LNCAP (cell line): ENCODE measurements at regions not wholly inside any gene's neighbourhood (a gene's known extent, or its start where the extent isn't known, plus 50 kb on each side); places are given as distances from the start of the nearest gene placed in this dataset.

Experiments
- TF ChIP-seq, protein P1 (sequence below): fragments of 450-650 bp; IDR thresholded peaks from 2 replicates; pipeline ENCODE4 v1.5.1; 2017; ENCODE audit warnings: mild to moderate bottlenecking

DNA sequence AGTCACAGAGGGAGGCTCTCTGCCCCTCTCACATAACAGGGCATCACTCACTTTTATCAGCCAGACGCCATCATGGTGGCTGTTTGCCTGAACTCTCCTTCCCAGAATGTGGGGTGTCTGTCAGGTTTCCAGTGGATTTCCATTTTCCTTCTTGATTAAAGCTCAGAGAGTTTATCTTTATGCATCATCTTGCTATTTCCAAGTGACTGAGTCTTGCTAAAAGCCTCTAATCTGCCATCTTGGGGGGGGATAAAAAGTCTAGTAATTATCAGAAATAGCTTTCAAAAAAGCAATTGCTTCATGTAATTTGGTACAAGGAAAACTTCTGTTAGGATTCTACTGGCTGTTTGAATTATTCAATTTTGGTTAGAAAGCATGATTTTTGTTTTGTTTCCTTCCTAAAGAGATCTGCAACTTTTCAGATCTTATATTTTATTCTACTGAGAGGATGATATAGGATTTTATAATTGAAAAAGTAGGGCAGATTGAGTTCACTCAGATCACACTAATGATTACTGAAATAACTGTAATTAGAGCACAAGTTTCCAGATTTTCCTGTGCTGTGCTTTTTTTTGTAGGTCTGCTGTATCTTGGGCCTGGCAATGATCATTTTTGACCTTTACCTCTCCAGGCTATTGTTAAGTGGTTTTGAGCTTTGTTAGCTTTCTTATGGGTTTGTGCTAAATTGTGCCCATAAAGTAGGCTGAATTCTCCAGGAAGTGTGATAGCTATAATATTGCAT, 661.5 kb downstream of the TLE4 start:
- TF ChIP-seq, protein P1, sequence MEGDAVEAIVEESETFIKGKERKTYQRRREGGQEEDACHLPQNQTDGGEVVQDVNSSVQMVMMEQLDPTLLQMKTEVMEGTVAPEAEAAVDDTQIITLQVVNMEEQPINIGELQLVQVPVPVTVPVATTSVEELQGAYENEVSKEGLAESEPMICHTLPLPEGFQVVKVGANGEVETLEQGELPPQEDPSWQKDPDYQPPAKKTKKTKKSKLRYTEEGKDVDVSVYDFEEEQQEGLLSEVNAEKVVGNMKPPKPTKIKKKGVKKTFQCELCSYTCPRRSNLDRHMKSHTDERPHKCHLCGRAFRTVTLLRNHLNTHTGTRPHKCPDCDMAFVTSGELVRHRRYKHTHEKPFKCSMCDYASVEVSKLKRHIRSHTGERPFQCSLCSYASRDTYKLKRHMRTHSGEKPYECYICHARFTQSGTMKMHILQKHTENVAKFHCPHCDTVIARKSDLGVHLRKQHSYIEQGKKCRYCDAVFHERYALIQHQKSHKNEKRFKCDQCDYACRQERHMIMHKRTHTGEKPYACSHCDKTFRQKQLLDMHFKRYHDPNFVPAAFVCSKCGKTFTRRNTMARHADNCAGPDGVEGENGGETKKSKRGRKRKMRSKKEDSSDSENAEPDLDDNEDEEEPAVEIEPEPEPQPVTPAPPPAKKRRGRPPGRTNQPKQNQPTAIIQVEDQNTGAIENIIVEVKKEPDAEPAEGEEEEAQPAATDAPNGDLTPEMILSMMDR: no peak

- TF ChIP-seq, protein P1: no peak
Observed at GRCh38 chr9:80231318-80232236, 659.8 kb downstream of the TLE4 start.

DNA sequence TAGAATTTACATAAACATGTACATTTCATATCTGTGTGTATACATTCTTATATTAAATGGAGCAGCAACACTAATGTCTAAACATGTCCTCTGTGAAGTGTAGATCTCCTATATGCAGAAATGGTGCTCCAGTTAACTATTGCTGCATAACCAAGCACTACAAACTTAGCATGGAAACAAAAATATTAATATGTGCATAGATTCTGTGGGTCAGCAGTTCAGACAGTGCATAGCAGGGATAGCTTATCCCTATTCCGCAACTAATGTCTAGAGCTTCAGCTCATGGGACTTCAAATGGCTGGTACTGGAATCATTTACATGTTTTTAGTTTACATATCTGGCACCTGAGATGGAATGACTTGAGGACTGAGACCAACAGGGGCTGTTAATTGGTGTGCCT, 652.1 kb downstream of the TLE4 start:
- TF ChIP-seq, protein P1: no peak

DNA sequence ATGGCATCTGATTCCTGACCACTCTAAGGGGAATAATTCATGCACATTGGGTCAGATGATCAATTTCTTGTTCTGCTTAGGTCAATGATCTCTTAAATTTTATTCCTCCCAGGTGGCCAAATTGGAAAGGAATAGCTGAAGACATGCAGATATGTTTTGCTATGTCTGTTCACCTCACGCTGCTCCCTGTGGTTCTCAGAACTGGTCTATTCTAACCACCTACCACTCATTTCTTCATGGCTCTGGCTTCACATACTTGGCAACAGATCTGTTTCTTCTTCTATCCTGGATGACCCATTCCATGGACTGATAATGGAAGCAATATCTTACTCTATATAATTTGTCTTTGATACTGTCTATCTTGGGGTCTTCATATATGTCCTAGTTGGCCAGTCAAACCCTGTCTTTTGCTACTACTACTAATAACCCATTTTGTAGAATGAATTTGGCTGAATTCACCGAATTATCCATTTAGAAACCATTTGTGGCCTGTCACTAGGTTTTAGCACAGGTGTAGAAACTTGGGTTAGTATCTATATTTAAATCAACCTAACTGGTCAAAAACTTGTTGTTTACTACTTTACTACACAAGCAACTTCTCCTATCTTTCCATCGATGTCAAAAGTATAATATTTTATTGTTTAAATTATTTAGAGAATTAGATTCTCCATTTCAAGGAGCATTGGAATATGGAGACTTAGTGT, 650.9 kb downstream of the TLE4 start:
- TF ChIP-seq, protein P1: no peak

DNA sequence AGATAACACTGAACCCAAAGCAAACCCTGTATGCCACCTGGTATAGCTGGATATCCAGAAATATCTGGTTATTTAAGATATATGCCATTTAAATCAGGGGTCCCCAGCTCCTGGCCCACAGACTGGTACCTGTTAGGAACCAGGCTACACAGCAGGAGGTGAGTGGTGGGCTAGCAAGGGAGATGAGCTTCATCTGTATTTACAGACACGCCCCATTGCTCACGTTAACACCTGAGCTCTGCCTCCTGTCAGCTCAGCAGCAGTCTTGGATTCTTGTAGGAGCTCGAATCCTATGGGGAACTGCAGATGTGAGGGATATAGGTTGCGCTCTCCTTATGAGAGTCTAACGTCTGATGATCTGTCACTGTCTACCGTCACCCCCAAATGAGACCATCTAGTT, 646.6 kb downstream of the TLE4 start:
- TF ChIP-seq, protein P1: no peak

GRCh38 chr9:80213613-80214012, 641.8 kb downstream of the TLE4 start:
- TF ChIP-seq, protein P1: no peak

DNA sequence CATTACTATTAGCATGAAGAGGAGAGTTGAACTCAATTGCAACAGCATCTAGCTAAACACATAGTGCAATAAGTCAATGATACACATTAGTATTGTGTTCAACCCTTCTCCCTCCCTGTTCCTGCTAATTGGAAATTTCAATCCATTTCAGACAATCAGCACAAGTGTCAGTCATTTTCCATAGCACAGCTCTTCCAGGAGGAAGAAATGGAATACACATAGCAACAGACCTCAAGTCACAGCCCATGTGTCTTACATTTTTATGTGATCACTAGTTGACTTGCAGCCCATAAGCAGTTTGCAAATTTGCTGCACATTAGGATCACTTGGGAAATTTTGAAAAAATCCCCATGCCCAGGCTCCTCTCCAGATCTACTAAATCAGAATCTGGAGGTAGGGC, 636.9 kb downstream of the TLE4 start:
- TF ChIP-seq, protein P1: no peak
